Choroid plexus epithelial cell (primary cell): ENCODE measurements at regions not wholly inside any gene's neighbourhood (a gene's known extent, or its start where the extent isn't known, plus 50 kb on each side); places are given as distances from the start of the nearest gene placed in this dataset.

Source experiments
- DNase-seq: peaks from one replicate; pipeline ENCODE4 v3.0.0-alpha.2; 2010; ENCODE audit warnings: low read depth
- H3K4me3 ChIP-seq: 2 replicates; pipeline ENCODE4 v1.5.1; 2011; ENCODE audit warnings: low read depth, mild to moderate bottlenecking, control low read depth, low read length, moderate library complexity
- TF ChIP-seq, protein P1 (sequence below): conservative IDR thresholded peaks from 2 replicates; pipeline ENCODE4 v1.5.1; 2011; ENCODE audit warnings: low read depth, mild to moderate bottlenecking, control low read depth, inconsistent platforms, low read length, moderate library complexity

DNA sequence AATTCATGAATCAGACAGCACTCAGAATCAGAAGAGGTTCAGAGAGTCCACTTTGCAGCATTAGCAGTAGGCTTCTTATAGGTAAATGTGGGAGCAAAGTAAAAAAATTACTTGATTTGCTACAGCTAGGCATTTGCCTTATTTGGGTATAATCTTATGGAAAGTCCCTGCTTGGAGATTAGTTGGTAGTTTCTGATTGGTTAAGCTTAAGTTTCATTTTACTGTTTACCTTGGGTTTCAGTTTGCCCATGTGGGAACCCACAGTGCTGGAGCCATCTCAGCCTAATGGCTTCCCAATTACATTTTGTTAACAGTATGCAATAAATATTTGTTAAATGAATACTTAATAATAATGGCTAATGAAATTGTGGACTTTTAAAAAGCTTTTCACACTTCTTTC, 311.0 kb upstream of the FLRT2 start:
- H3K4me3 ChIP-seq, result no peak overlapping the region
- TF ChIP-seq, protein P1, sequence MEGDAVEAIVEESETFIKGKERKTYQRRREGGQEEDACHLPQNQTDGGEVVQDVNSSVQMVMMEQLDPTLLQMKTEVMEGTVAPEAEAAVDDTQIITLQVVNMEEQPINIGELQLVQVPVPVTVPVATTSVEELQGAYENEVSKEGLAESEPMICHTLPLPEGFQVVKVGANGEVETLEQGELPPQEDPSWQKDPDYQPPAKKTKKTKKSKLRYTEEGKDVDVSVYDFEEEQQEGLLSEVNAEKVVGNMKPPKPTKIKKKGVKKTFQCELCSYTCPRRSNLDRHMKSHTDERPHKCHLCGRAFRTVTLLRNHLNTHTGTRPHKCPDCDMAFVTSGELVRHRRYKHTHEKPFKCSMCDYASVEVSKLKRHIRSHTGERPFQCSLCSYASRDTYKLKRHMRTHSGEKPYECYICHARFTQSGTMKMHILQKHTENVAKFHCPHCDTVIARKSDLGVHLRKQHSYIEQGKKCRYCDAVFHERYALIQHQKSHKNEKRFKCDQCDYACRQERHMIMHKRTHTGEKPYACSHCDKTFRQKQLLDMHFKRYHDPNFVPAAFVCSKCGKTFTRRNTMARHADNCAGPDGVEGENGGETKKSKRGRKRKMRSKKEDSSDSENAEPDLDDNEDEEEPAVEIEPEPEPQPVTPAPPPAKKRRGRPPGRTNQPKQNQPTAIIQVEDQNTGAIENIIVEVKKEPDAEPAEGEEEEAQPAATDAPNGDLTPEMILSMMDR, result no peak
- no peak for DNase-seq

DNA sequence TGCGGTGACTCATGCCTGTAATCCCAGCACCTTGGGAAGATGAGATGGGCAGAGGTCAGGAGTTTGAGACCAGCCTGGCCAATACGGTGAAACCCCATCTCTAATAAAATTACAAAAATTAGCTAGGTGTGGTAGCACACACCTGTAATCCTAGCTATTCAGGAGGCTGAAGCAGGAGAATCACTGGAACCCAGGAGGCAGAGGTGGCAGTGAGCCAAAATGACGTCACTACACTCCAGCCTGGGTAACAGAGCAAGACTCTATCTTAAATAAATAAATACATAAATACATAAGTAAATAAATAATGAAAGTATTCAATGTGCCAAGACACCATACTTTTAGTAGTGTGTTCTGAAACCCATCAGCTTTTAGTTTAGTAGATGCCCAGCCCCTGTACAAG, 308.1 kb upstream of the FLRT2 start:
- no peak overlapping the region for H3K4me3 ChIP-seq
- DNase-seq, result no peak
- TF ChIP-seq, protein P1, result no peak

DNA sequence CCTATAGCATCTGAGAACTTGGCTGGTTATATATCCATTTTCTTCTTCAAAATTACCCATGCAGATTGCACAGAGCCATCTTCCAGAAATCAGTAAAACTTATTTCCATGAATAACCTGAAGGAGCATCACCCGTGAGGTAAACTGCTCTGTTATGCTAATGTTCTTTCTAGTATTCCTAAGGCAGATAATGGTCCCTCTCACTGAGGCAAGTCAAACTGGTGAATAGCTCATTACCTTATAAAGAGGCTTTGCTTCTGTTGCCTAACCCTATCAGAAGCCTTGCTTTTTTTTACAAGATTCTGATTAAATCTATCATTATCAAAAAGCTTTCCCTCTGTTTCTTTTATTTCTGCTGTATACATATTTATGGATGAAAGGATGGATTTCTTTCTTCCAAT, 307.6 kb upstream of the FLRT2 start:
- no peak overlapping the region for H3K4me3 ChIP-seq
- DNase-seq, result no peak
- TF ChIP-seq, protein P1, result no peak

DNA sequence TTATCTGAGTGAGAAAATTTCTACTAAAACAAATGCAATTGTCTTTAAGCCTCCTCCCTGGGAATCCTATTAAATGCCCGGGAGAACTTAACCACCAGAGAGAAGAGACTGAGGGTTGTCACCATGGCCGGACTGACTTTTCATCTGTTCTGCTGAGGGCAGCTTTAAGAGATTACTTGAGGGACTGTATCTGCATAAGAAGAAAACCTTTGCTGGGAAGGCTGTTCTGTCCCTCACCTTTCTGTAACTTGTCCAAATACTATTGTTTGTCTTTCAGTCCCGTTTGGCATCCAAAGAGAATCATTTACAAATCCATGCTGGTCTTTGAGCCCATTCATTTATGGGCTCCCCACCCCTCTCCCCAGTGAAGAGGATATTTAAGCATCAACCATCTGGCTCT, 306.3 kb upstream of the FLRT2 start:
- TF ChIP-seq, protein P1, result no peak
- H3K4me3 ChIP-seq, result no peak overlapping the region
- DNase-seq, result no peak

DNA sequence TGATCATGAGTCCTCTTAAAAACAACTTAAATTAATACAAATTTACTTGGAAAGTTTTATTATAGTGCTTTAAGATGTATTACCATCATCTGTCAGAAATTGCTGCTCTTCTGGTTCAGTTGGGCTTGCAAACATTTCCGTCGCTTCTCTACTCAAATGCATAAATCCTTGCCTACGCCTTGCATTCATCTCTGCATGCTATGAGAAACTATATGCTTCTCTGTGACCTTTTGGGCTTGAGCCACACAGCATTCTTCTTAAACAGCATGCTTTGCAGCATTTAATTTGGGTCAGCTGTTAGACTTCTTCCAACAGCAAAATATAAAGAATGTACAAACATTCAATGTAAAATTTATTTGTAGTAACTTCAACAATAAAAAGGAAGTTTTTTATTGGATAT, 305.7 kb upstream of the FLRT2 start:
- TF ChIP-seq, protein P1, result no peak
- no peak for DNase-seq
- no peak overlapping the region for H3K4me3 ChIP-seq

DNA sequence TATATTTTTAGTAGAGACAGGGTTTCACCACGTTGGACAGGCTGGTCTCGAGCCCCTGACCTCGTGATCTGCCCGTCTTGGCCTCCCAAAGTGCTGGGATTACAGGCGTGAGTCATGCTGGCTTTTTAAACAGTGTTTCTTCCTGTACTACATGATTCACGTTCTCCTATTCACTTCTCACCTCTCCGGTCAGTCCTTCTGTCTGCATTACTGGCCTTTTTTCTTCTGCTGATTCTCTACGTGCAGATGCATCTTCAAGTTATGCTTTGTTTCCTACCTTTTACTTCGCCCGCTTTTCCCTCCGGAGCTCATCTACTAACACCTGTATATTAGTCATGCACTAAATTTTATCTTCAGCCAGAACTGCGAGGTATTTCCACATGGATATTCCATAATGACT, 296.2 kb upstream of the FLRT2 start:
- DNase-seq, result peak; percentile 89
- H3K4me3 ChIP-seq, result no peak overlapping the region
- TF ChIP-seq, protein P1, result no peak

DNA sequence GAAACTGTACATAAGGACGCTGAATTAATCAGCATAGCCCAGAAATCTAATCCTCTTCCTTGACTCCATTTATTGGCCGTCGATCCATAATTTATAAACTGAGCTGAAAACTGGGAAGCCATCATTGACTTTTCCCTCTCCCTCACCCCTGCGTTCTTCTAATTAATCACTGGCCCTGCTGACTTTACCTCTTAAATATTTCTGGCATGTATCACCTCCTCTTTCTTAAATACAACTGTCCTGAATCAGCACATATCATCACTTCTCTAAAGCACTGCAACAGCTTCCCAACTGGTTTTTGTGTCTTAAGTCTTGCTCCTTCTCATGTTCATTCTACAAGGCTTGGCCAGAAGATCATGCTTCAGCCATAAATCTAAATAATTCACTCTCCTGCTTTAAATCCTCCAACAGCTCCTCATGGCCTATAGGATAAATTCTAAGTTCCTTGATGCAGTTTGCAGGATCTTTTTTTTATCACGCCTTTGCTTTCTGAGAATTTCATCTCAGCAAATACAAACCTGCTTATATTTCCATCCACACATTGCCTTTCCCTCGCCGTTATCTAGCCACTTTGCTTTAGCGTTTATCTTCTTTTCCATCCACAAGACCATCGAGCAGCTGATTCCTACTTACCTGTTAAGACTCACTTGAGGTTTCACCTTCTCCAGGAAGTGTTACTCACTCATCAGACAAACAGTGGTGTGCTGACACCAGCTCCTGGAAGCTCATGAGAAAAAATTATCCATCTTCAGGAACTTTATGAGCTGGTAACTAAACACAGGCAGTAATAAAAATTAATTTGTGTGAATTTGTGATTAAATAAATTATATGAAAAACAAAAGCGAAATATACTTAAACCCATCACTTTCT, 295.6 kb upstream of the FLRT2 start:
- TF ChIP-seq, protein P1, result no peak
- H3K4me3 ChIP-seq, result no peak overlapping the region
- DNase-seq, result peak; percentile 69
